Stimulated activated CD4-positive, alpha-beta T cell treated with anti-CD3 and anti-CD28 coated beads, Interleukin-1b, Interleukin-23, amount 100 ng/mL, for 48 hours (primary cell): ENCODE measurements at regions not wholly inside any gene's neighbourhood (a gene's known extent, or its start where the extent isn't known, plus 50 kb on each side); places are given as distances from the start of the nearest gene placed in this dataset.
"Not testable (repeated sequence)": the region's sequence is repeated elsewhere in the genome, so short reads cannot be mapped to it uniquely, and the experiment has no call there.

Experiments used
- DNase-seq: peaks from one replicate; pipeline ENCODE4 v3.0.0-alpha.2; 2020

- DNase-seq, result not testable (repeated sequence)
Observed at GRCh38 chr7:9919-10318, 182.5 kb upstream of the FAM20C start.

DNA sequence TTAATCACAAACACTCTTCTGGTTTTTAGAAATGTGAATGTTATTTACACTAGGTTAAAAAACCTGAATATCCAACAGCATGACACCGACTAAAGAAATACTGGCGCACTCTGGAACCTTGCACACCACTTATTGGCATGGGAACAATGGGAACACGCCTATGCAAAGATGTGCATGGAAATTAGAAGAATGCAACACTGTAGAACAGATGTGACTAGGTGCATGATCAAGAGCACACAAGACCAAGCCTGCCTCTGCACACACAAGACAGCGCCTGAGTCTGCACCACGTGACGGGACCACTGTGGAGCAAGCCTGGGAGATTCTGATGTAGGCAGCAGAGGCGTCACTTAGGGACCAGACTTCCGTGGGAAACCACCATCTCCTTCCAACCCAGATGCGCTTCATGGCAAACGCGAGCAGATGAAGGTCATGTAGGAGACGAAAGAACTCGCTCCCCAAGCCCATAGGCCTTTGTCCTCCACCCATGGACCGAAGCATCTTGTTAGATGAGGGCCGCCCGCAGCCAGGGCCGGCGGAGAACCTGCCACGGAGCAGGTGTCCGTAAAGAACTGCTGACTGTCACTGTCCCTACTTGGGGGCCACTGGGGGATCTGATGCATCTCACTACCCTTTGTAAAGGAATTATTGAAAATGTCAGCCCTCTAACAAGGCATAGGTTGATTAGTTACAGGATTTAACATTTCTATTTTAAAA is 159.6 kb upstream of the FAM20C start:
- not testable (repeated sequence) for DNase-seq

DNA sequence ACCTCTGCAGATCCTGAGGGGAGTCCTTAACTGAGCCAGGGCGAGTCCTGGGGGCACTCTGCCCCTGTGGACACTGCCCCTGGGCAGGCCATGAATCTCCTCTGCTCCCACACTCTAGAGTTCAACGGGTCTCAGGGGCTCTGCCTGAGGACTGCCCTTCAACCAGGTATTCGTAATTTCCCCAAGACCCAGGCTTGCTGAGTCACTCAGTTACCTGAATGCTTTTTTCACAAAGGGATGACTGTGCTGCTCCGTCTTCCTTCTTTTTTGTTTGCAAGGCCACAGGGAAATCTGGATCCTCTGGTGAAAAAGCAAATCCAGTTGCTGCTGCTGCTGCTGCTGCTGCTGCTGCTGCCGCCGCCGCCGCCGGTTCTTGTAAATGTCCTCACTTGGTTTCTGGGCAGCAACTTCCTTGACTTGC is 157.2 kb upstream of the FAM20C start:
- DNase-seq, result not testable (repeated sequence)

GRCh38 chr7:36539-36938 is 155.8 kb upstream of the FAM20C start:
- DNase-seq, result not testable (repeated sequence)

DNA sequence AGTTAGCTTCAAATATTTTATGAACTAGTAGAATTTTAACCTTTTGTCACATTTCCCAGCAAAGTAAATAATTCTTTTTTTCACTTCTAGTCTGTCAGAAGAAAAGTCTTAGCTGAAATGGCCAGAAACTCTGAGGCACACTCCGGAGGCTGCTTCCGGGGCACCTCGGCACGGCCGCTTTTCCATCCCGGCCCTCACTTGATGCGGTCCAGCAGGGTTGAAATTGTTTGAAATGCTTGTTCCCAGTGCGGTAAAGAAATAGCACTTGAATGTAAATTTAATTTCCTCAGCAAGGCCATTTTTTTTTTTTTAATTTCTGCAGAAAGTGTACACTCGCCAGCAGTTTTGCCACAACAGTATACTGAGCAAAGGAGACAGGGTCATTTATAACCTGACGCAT is 154.7 kb upstream of the FAM20C start:
- not testable (repeated sequence) for DNase-seq

- not testable (repeated sequence) for DNase-seq
Observed at GRCh38 chr7:38444-38843, 153.9 kb upstream of the FAM20C start.

DNA sequence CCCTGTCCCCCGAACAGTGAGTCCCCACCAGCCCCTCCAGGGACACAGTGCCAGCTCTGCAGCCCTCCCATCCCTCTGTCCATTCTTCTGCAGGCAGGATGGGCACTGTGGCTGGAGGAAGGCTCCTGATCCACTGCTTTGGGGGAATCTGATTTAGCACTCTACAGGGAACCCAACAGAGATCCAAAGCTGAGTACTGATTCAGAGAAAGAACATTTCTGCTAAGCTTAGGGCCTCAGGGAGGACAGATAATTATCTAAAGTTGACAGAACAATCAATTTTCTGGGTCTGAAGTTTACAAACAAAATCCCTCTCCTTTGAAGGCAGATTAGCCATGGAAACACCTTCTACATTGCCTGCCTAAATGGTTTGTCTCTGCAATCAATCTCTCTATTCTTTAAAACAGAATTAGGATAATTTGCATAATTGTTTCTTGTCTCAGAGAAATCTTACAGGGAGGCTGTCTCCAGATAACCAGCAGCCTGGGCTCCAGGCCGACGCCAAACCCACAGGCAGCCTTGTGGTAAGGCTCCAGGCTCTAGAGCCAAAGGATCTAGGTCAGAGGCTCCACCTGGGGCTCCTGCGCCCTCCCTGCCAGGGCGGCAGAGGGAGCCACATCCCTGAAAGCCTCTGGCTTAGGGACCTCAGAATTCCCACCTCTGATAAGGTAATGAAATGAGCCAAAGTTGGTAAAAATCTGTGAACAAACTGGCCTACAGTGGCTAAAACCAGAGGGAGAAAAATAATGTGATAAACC is 152.2 kb upstream of the FAM20C start:
- not testable (repeated sequence) for DNase-seq

DNA sequence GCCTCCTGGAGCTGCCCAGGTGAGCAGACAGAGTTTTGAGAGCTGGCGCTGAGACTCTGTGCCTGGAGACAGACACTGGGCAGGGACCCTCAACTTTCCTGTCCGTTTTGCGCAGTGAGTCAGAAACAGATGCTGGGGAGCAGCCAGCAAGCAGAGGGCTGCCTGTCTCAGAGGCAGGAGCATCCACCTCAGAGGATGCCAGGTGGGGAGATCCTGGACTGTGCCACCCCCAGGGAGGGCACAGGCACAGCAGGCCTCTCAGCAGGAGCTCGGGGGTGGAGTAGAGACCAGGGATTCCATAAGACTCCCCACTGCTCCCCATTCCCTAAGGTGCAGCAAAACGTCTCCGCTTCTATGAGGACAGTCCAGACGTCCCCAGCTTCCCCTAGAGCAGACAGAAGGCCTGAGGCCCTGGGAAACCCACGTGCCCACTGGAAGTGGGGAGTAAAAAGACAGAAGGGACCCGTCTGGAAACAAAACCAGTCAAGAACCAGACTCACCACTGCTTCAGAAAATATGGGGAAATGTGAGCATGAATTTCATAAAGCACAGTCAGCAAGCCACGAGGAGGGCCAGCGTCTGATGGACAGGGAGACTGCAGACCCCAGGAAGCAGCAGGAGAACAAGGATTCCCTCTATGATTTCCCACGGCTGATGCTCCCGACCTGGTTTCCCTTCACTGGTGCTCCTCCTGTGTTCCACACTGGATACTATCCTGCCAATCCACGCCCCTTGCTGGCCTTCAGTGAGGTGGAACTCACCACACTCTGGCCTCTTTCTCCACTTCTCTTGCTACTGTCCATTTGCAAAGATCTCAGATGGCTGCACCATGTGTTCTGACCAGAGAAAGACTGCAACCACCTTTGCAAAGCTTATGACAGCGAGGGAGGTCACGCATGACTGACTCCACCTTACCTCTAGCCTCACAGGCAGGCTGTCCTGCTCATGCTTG is 151.3 kb upstream of the FAM20C start:
- DNase-seq, result no peak

DNA sequence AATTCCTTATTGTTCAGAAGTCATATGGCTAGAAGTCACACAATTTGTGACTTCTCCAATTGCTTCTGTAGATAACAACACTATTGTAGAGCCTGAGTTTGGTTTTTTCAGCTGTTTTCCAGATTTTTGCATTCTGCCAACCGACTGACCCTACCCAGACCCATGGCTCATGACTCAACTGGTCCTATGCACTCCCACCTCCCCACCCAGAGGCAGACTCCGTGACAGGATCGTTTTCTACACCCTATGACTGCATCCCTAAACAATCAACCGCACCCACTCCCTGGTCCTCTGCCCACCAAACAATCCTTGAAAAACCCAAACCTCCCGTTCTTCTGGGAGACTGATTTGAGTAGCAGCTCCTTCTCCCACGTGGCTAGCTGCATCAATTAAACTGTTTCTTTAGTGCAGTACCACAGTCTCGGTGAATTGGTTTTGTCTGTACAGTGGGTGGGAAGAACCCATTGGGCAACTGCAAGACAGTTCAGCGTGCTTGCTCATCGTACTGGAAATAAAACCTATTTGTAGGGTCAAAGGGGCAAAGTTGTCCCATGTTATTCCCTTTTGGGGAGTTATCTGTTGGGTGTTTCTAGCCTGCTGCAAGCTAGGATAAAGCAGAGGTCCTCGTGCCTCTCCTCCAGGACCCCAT is 150.3 kb upstream of the FAM20C start:
- DNase-seq, result no peak

DNA sequence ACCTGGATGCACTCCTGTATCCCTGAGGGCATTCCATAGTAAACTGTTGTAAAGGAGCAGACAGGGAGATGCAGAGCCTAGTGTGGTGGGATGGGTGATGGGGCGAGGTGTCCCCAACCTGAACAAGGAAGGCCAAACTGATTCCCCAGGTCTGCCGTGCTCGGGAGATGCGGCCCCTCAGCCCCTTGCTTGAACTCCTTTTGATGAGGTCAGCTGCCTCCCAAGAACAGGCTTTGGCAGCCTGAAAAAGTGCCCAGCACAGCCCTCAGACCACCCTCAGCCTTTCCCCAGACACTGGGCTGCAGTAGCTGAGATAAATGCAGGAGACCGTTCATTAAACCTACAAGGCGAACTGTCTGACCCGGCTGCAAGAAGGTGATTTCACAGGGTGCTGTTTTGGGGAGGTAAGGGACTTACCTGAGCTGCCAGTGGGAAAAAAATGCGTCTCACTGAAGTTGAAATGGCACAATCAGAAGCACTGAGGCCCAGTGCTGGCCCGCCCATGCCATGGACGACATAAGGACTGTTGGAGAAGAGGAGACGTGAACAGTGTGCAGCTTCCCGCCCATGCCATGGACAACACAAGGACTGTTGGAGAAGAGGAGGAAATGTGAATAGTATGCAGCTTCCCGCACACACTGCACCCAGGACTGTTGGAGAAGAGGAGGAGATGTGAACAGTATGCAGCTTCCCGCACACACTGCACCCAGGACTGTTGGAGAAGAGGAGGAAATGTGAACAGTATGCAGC is 148.4 kb upstream of the FAM20C start:
- no peak for DNase-seq

GRCh38 chr7:44541-44896 is 147.9 kb upstream of the FAM20C start:
- DNase-seq, result no peak

- DNase-seq, result peak; percentile 40
Observed at GRCh38 chr7:45106-46090, 147.0 kb upstream of the FAM20C start.

GRCh38 chr7:46123-46829 is 146.1 kb upstream of the FAM20C start:
- no peak for DNase-seq

GRCh38 chr7:46830-47140 is 145.6 kb upstream of the FAM20C start:
- no peak for DNase-seq

GRCh38 chr7:51456-52068 is 140.8 kb upstream of the FAM20C start:
- DNase-seq, result no peak

DNA sequence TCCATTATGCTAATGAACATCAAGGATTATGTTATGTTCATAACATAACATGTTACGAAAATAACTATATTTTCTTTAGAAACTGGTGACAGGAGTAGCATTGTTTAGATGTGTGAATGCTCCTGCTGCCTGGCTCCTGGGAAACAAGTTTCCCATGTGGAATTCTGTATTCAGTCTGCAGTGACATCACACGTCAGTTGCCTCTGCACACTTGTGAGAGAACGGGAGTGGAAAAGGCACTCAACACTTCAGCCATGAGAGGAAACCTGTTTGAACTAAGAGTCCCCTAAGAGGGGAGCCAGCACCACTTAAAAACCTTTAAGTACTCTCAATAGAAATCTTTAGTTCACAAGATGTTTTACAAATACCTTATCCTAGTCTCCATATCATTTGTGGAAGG is 140.3 kb upstream of the FAM20C start:
- no peak for DNase-seq

- DNase-seq, result no peak
Observed at GRCh38 chr7:53531-53930, 138.8 kb upstream of the FAM20C start.

DNA sequence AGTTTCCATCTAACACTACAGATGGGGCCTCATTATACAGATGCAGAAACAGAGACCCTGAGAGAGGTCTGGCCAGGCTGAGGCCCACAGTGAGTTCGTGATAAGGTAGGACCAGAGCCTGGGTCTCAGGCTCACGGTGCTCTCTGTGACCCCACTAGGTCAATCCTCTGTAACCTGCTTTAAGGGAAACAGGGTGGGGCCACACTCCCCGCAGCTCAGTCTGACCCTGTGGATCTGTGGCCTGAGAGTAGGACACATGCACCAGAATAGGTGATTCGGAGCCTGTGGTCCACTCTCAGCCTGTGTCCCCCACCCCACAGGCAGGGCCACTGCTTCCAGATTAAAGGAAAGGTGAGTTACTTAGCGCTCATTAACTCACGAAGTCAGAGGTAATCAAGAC is 137.8 kb upstream of the FAM20C start:
- DNase-seq, result no peak

- DNase-seq, result no peak
Observed at GRCh38 chr7:55690-56248, 136.6 kb upstream of the FAM20C start.
